SK-N-SH (cell line): ENCODE measurements at regions not wholly inside any gene's neighbourhood (a gene's known extent, or its start where the extent isn't known, plus 50 kb on each side); places are given as distances from the start of the nearest gene placed in this dataset.

Experiments used
- CTCF ChIP-seq: fragments of 200-600 bp; sonication (generic); IDR thresholded peaks from 2 replicates; pipeline ENCODE4 v1.6.1; 2017; ENCODE audit warnings: antibody characterized with exemption, mild to moderate bottlenecking, moderate library complexity
- JUND ChIP-seq: IDR thresholded peaks from 2 replicates; pipeline ENCODE4 v1.4.0; 2012
- NFIC ChIP-seq: IDR thresholded peaks from 2 replicates; pipeline ENCODE4 v1.4.0; 2012; ENCODE audit warnings: borderline replicate concordance
- RFX5 ChIP-seq: IDR thresholded peaks from 2 replicates; pipeline ENCODE4 v1.6.1; 2012; ENCODE audit warnings: mild to moderate bottlenecking, improper control_type of control experiment, low read length
- TAF1 ChIP-seq: IDR thresholded peaks from 2 replicates; pipeline ENCODE4 v1.6.1; 2012; ENCODE audit warnings: low read depth, mild to moderate bottlenecking, low read length, moderate library complexity, borderline replicate concordance
- USF1 ChIP-seq: IDR thresholded peaks from 2 replicates; pipeline ENCODE4 v1.4.0; 2012; ENCODE audit warnings: low read depth, borderline replicate concordance

GRCh38 chr18:39399662-39400061 is 1834.1 kb upstream of the CELF4 start:
- TF ChIP-seq TAF1 (no peak), USF1 (no peak), CTCF (no peak), NFIC (no peak), JUND (no peak), RFX5 (no peak)
